Testis (tissue), 2 donors: ENCODE measurements at regions not wholly inside any gene's neighbourhood (a gene's known extent, or its start where the extent isn't known, plus 50 kb on each side); places are given as distances from the start of the nearest gene placed in this dataset.

Source experiments
- POLR2A ChIP-seq: fragments of 450-650 bp; IDR thresholded peaks from one replicate; pipeline ENCODE4 v1.6.1; 2017; ENCODE audit warnings: antibody characterized with exemption, mild to moderate bottlenecking, moderate library complexity
- TF ChIP-seq, protein P1 (sequence below), 3 experiments: fragments of 450-650 bp in 2 of 3; fragments of 200-600 bp in 1 of 3; sonication (generic) in 1 of 3; IDR thresholded peaks; one replicate each; pipeline ENCODE4 v1.5.1; 2016 to 2019; ENCODE audit warnings: antibody characterized with exemption in 3 of 3, mild to moderate bottlenecking in 2 of 3, moderate library complexity in 1 of 3

DNA sequence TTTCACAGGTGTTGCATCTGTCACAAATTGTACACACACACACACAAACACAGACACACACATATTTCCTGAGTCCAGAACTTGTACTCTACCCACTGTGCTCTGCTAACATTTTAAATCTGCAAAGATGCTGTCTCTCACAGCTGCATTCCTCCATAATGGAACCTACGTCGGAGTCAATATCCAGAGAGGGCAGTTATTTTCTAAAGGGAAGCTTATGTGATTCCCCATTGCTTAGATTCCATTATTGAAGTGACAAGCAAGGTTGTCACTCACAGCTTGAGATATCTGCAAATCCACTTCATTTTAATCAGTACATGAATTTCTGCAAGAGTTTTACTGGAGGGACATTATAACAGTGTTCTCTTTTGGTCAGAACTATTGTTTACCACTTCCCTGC lies 992.4 kb downstream of the NSUN3 start:
- no peak for TF ChIP-seq POLR2A
- TF ChIP-seq, protein P1, sequence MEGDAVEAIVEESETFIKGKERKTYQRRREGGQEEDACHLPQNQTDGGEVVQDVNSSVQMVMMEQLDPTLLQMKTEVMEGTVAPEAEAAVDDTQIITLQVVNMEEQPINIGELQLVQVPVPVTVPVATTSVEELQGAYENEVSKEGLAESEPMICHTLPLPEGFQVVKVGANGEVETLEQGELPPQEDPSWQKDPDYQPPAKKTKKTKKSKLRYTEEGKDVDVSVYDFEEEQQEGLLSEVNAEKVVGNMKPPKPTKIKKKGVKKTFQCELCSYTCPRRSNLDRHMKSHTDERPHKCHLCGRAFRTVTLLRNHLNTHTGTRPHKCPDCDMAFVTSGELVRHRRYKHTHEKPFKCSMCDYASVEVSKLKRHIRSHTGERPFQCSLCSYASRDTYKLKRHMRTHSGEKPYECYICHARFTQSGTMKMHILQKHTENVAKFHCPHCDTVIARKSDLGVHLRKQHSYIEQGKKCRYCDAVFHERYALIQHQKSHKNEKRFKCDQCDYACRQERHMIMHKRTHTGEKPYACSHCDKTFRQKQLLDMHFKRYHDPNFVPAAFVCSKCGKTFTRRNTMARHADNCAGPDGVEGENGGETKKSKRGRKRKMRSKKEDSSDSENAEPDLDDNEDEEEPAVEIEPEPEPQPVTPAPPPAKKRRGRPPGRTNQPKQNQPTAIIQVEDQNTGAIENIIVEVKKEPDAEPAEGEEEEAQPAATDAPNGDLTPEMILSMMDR (IDR thresholded peaks at IDR 0.05), result no peak
